Ovary (tissue), 3 donors: ENCODE measurements at regions not wholly inside any gene's neighbourhood (a gene's known extent, or its start where the extent isn't known, plus 50 kb on each side); places are given as distances from the start of the nearest gene placed in this dataset.

Experiments used
- CTCF ChIP-seq, 3 donors: fragments of 450-650 bp in 2 of 3; fragments of 200-600 bp in 1 of 3; IDR thresholded peaks; one replicate each; pipeline versions ENCODE4 v1.5.1 to v1.8.0; 2016 to 2022; ENCODE audit warnings: antibody characterized with exemption in 3 of 3, mild to moderate bottlenecking in 1 of 3
- EP300 ChIP-seq: sonication (generic); formaldehyde crosslinking; IDR thresholded peaks from one replicate; pipeline ENCODE4 v1.6.1; 2017; ENCODE audit warnings: antibody characterized with exemption
- POLR2A ChIP-seq: fragments of 450-650 bp; IDR thresholded peaks from one replicate; pipeline ENCODE4 v1.6.1; 2017; ENCODE audit warnings: antibody characterized with exemption, mild to moderate bottlenecking, moderate library complexity
- donor health status: DM: no; HTN: no; CAD: no.

DNA sequence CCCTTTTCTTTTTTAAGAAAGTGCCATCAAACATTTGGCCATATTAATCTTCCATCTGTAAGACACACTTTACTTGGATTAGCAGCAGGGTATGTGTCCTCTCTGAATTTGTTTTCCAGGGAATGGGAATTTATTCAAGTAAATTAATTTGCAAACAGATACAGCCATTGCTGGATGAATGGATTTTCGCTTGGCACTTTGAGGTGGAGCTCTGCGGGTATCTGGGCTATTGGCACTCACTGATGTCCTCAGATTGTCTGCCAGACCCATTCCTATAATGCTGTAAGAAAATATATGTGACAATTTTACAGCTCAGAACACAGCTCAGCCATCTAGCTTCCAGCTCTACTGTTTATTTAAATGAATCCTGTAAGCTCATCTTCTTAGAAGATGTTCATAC is 201.2 kb upstream of the CDH20 start:
- TF ChIP-seq CTCF (IDR thresholded peaks at IDR 0.05) (no peak), EP300 (no peak), POLR2A (no peak)
